CD8-positive, alpha-beta memory T cell (primary cell): ENCODE measurements at regions not wholly inside any gene's neighbourhood (a gene's known extent, or its start where the extent isn't known, plus 50 kb on each side); places are given as distances from the start of the nearest gene placed in this dataset.

Source experiments
- CTCF ChIA-PET: fragments of 350-600 bp; sonication (Branson Sonifier 250); formaldehyde crosslinking; loops from one replicate; lab custom pipeline; 2021; ENCODE audit warnings: antibody characterized with exemption; lab: Charles Lee
- POLR2A ChIA-PET: fragments of 350-600 bp; sonication (Branson Sonifier 250); formaldehyde crosslinking; loops from one replicate; lab custom pipeline; 2021; ENCODE audit warnings: antibody characterized with exemption; lab: Charles Lee
- DNase-seq, 5 donors: peaks; one replicate each; pipeline versions ENCODE4 v3.0.0 to v3.0.0-alpha.2; 2020 to 2022; ENCODE audit warnings: mixed read lengths in 1 of 5
- H3K27ac ChIP-seq: one replicate; pipeline ENCODE4 v1.7.0; 2013; ENCODE audit warnings: low read depth, mild to moderate bottlenecking, low read length, moderate library complexity
- H3K27me3 ChIP-seq: 2 replicates; pipeline ENCODE4 v1.7.0; 2013; ENCODE audit warnings: low read length, mild to moderate bottlenecking; ENCODE audit not compliant: insufficient read depth, poor library complexity, severe bottlenecking
- H3K36me3 ChIP-seq: 2 replicates; pipeline ENCODE4 v1.7.0; 2013; ENCODE audit warnings: mild to moderate bottlenecking, low read length, moderate library complexity; ENCODE audit not compliant: insufficient read depth
- H3K4me1 ChIP-seq: 2 replicates; pipeline ENCODE4 v1.7.0; 2013; ENCODE audit warnings: mild to moderate bottlenecking, low read length, moderate library complexity; ENCODE audit not compliant: insufficient read depth
- H3K4me3 ChIP-seq: 2 replicates; pipeline ENCODE4 v1.7.0; 2013; ENCODE audit warnings: mild to moderate bottlenecking, low read length
- H3K9me3 ChIP-seq: 2 replicates; pipeline ENCODE4 v1.7.0; 2013; ENCODE audit warnings: mild to moderate bottlenecking, low read length
- H3K27ac Mint-ChIP-seq, 8 donors: one replicate each; pipeline ENCODE4 v1.8.0; 2020 to 2021; ENCODE audit warnings: mixed read lengths in 8 of 8, mild to moderate bottlenecking in 6 of 8, inconsistent platforms in 3 of 8, moderate library complexity in 3 of 8
- H3K27me3 Mint-ChIP-seq, 2 donors: one replicate each; pipeline ENCODE4 v1.8.0; 2020 to 2021; ENCODE audit warnings: mixed read lengths in 2 of 2, mild to moderate bottlenecking in 1 of 2, moderate library complexity in 1 of 2
- H3K36me3 Mint-ChIP-seq, 3 donors: one replicate each; pipeline ENCODE4 v1.8.0; 2020 to 2021; ENCODE audit warnings: mixed read lengths in 3 of 3, inconsistent platforms in 1 of 3, mild to moderate bottlenecking in 1 of 3
- H3K4me1 Mint-ChIP-seq, 3 donors: one replicate each; pipeline ENCODE4 v1.8.0; 2020 to 2021; ENCODE audit warnings: mixed read lengths in 3 of 3, inconsistent platforms in 1 of 3, mild to moderate bottlenecking in 1 of 3
- H3K4me3 Mint-ChIP-seq, 7 donors: one replicate each; pipeline ENCODE4 v1.8.0; 2020 to 2021; ENCODE audit warnings: mixed read lengths in 7 of 7, mild to moderate bottlenecking in 6 of 7, moderate library complexity in 4 of 7, inconsistent platforms in 2 of 7
- H3K9me3 Mint-ChIP-seq, 5 donors: one replicate each; pipeline ENCODE4 v1.8.0; 2020 to 2022; ENCODE audit warnings: mixed read lengths in 5 of 5, mild to moderate bottlenecking in 3 of 5, moderate library complexity in 2 of 5, inconsistent platforms in 1 of 5

- H3K9me3 ChIP-seq, result no peaks in the 10 kb centered on the region
- no peak overlapping the region for H3K4me3 ChIP-seq
- Mint-ChIP-seq H3K27me3 (no peaks in the 10 kb centered on the region), H3K27ac (no peak overlapping the region), H3K36me3 (no peaks in the 10 kb centered on the region), H3K4me3 (no peak overlapping the region), H3K9me3 (peaks cover 0 to 5% (median 3%) of the 10 kb centered on the region in 5 donors), H3K4me1 (no peaks in the 10 kb centered on the region)
- no peak overlapping the region for H3K27ac ChIP-seq
- H3K4me1 ChIP-seq, result no peaks in the 10 kb centered on the region
- CTCF ChIA-PET, result no interaction called here
- POLR2A ChIA-PET, result no interaction called here
- H3K36me3 ChIP-seq, result no peaks in the 10 kb centered on the region
- DNase-seq, result no peak
- no peaks in the 10 kb centered on the region for H3K27me3 ChIP-seq
Measured at GRCh38 chr6:156150391-156150790, 626.8 kb upstream of the ARID1B start.

- POLR2A ChIA-PET, result no interaction called here
- no peak overlapping the region for H3K4me3 Mint-ChIP-seq
- CTCF ChIA-PET, result no interaction called here
Measured at GRCh38 chr6:156146891-156147290, 630.3 kb upstream of the ARID1B start.

GRCh38 chr6:156131221-156131903 is 645.8 kb upstream of the ARID1B start:
- Histone ChIP-seq H3K36me3 (no peaks in the 10 kb centered on the region), H3K9me3 (no peaks in the 10 kb centered on the region), H3K4me1 (no peaks in the 10 kb centered on the region), H3K27me3 (no peaks in the 10 kb centered on the region), H3K27ac (no peak overlapping the region), H3K4me3 (no peak overlapping the region)
- DNase-seq, result no peak
- ChIA-PET POLR2A (no interaction called here), CTCF (no interaction called here)
- Mint-ChIP-seq H3K27me3 (no peaks in the 10 kb centered on the region), H3K36me3 (no peaks in the 10 kb centered on the region), H3K4me1 (no peaks in the 10 kb centered on the region), H3K4me3 (no peak overlapping the region), H3K27ac (no peak overlapping the region), H3K9me3 (peaks cover 0 to 9% (median 8%) of the 10 kb centered on the region in 5 donors)

More at GRCh38 chr6:156146891-156147290, 630.3 kb upstream of the ARID1B start:
- Histone ChIP-seq H3K9me3 (no peaks in the 10 kb centered on the region), H3K4me1 (no peaks in the 10 kb centered on the region), H3K27ac (no peak overlapping the region), H3K4me3 (no peak overlapping the region), H3K27me3 (no peaks in the 10 kb centered on the region), H3K36me3 (no peaks in the 10 kb centered on the region)
- Mint-ChIP-seq H3K4me1 (no peaks in the 10 kb centered on the region), H3K9me3 (peaks cover 0 to 27% (median 10%) of the 10 kb centered on the region in 5 donors), H3K36me3 (peaks cover 0 to 14% (median 4%) of the 10 kb centered on the region in 3 donors), H3K27me3 (no peaks in the 10 kb centered on the region), H3K27ac (no peak overlapping the region)
- no peak for DNase-seq

GRCh38 chr6:156126535-156126934 is 650.6 kb upstream of the ARID1B start:
- no peaks in the 10 kb centered on the region for H3K4me1 Mint-ChIP-seq
- peaks cover 0 to 2% (median 0%) of the 10 kb centered on the region in 5 donors for H3K9me3 Mint-ChIP-seq
- H3K4me1 ChIP-seq, result no peaks in the 10 kb centered on the region
- H3K36me3 ChIP-seq, result no peaks in the 10 kb centered on the region
- H3K4me3 ChIP-seq, result no peak overlapping the region
- H3K4me3 Mint-ChIP-seq, result no peak overlapping the region
- no peak overlapping the region for H3K27ac Mint-ChIP-seq
- H3K36me3 Mint-ChIP-seq, result no peaks in the 10 kb centered on the region
- H3K9me3 ChIP-seq, result no peaks in the 10 kb centered on the region
- H3K27me3 ChIP-seq, result no peaks in the 10 kb centered on the region
- H3K27me3 Mint-ChIP-seq, result no peaks in the 10 kb centered on the region
- no peak overlapping the region for H3K27ac ChIP-seq
- POLR2A ChIA-PET, result no interaction called here
- CTCF ChIA-PET, result no interaction called here
- no peak for DNase-seq

- H3K27ac Mint-ChIP-seq, result no peak overlapping the region
- H3K27me3 Mint-ChIP-seq, result no peaks in the 10 kb centered on the region
- ChIA-PET CTCF (no interaction called here), POLR2A (no interaction called here)
- H3K4me1 ChIP-seq, result no peaks in the 10 kb centered on the region
- H3K36me3 Mint-ChIP-seq, result no peaks in the 10 kb centered on the region
- H3K4me1 Mint-ChIP-seq, result no peaks in the 10 kb centered on the region
- no peak overlapping the region for H3K4me3 Mint-ChIP-seq
- peaks cover 0 to 1% (median 0%) of the 10 kb centered on the region in 5 donors for H3K9me3 Mint-ChIP-seq
- no peaks in the 10 kb centered on the region for H3K27me3 ChIP-seq
- DNase-seq, result no peak
- no peaks in the 10 kb centered on the region for H3K9me3 ChIP-seq
- H3K36me3 ChIP-seq, result no peaks in the 10 kb centered on the region
- no peak overlapping the region for H3K4me3 ChIP-seq
- H3K27ac ChIP-seq, result no peak overlapping the region
Measured at GRCh38 chr6:156125844-156126243, 651.3 kb upstream of the ARID1B start.

GRCh38 chr6:156123731-156124130 is 653.4 kb upstream of the ARID1B start:
- ChIA-PET POLR2A (no interaction called here), CTCF (no interaction called here)
- no peaks in the 10 kb centered on the region for H3K9me3 ChIP-seq
- no peaks in the 10 kb centered on the region for H3K36me3 ChIP-seq
- DNase-seq, result no peak
- H3K36me3 Mint-ChIP-seq, result no peaks in the 10 kb centered on the region
- H3K4me1 Mint-ChIP-seq, result no peaks in the 10 kb centered on the region
- no peak overlapping the region for H3K27ac Mint-ChIP-seq
- no peaks in the 10 kb centered on the region for H3K4me1 ChIP-seq
- no peak overlapping the region for H3K4me3 ChIP-seq
- H3K27me3 Mint-ChIP-seq, result no peaks in the 10 kb centered on the region
- H3K4me3 Mint-ChIP-seq, result no peak overlapping the region
- peaks cover 0 to 1% (median 0%) of the 10 kb centered on the region in 5 donors for H3K9me3 Mint-ChIP-seq
- H3K27ac ChIP-seq, result no peak overlapping the region
- no peaks in the 10 kb centered on the region for H3K27me3 ChIP-seq

- H3K27ac Mint-ChIP-seq, result no peak overlapping the region
- H3K9me3 ChIP-seq, result no peaks in the 10 kb centered on the region
- CTCF ChIA-PET, result no interaction called here
- H3K36me3 Mint-ChIP-seq, result no peaks in the 10 kb centered on the region
- H3K4me3 ChIP-seq, result no peak overlapping the region
- POLR2A ChIA-PET, result no interaction called here
- no peaks in the 10 kb centered on the region for H3K36me3 ChIP-seq
- no peaks in the 10 kb centered on the region for H3K27me3 ChIP-seq
- no peaks in the 10 kb centered on the region for H3K4me1 Mint-ChIP-seq
- DNase-seq, result no peak
- no peak overlapping the region for H3K4me3 Mint-ChIP-seq
- peaks cover 0 to 2% (median 0%) of the 10 kb centered on the region in 5 donors for H3K9me3 Mint-ChIP-seq
- no peaks in the 10 kb centered on the region for H3K27me3 Mint-ChIP-seq
- H3K27ac ChIP-seq, result no peak overlapping the region
- no peaks in the 10 kb centered on the region for H3K4me1 ChIP-seq
Measured at GRCh38 chr6:156121973-156122372, 655.2 kb upstream of the ARID1B start.

- H3K4me3 ChIP-seq, result no peak overlapping the region
- H3K36me3 ChIP-seq, result no peaks in the 10 kb centered on the region
- Mint-ChIP-seq H3K27me3 (no peaks in the 10 kb centered on the region), H3K4me1 (no peaks in the 10 kb centered on the region), H3K9me3 (peaks cover 0 to 2% (median 0%) of the 10 kb centered on the region in 5 donors), H3K4me3 (no peak overlapping the region), H3K27ac (no peak overlapping the region), H3K36me3 (no peaks in the 10 kb centered on the region)
- CTCF ChIA-PET, result interaction anchor here (1.1 kb wide), 1 partner anchor 12 kb away, joined by 4 read pairs; no protein-coding TSS in a partner anchor
- no peaks in the 10 kb centered on the region for H3K4me1 ChIP-seq
- H3K27me3 ChIP-seq, result no peaks in the 10 kb centered on the region
- no peak for DNase-seq
- no peak overlapping the region for H3K27ac ChIP-seq
- H3K9me3 ChIP-seq, result no peaks in the 10 kb centered on the region
- POLR2A ChIA-PET, result no interaction called here
Measured at GRCh38 chr6:156114541-156114940, 658.9 kb upstream of the NOX3 start.
